NCI-H2029 treated with DMSO at 0.1 percent for 48 hours (cell line): ENCODE measurements at regions not wholly inside any gene's neighbourhood (a gene's known extent, or its start where the extent isn't known, plus 50 kb on each side); places are given as distances from the start of the nearest gene placed in this dataset.
"Not testable (repeated sequence)": the region's sequence is repeated elsewhere in the genome, so short reads cannot be mapped to it uniquely, and the experiment has no call there.

Source experiments
- DNase-seq: peaks from one replicate; lab custom pipeline; 2025; lab: John Stamatoyannopoulos, UW

- DNase-seq = no peak
Observed at GRCh38 chr20:48530957-48531356, 296.8 kb downstream of the PREX1 start.

DNA sequence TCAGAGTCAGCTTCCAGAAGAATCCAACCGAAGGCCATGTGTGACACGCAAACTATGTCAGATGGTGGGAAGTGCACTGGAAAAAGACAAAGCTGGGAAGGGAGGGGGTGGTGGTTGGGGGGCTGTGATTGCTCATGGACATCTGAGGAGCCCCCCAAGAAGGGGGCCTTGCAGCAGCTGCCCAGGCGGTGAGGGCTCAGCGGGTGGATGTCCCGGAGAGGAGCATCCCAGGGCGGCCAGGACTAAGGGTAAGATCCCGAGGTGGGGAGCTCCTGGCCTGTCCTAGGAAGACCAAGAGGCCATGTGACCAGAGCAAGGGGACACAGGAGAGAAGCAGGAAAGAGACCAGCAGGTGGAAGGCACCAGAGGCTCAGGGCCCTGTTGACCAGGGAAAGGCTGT, 299.5 kb downstream of the PREX1 start:
- no peak for DNase-seq

- DNase-seq = no peak
Observed at GRCh38 chr20:48527771-48528170, 300.0 kb downstream of the PREX1 start.

DNA sequence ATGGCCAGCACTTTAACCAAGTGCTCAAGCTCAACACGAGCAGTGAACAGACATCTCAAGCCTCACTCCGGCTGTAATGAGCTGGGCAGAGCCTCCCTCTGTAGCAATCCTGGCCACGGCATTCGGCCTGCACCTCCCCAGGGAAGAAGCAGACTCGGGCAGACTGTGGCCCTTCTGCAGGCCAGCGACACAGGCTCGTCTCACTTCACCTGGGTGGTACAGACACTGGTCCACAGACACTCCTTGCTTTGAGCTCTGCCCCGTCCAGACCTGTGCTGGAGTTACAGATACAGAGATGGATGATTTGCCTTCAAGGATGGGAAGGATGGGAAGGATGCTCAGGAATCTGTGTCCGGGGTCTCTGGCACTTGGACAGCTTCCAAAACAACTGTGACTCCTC, 300.9 kb downstream of the PREX1 start:
- DNase-seq = no peak

- DNase-seq = no peak
Observed at GRCh38 chr20:48525400-48525799, 302.4 kb downstream of the PREX1 start.

GRCh38 chr20:48524582-48524981, 303.2 kb downstream of the PREX1 start:
- DNase-seq = no peak

GRCh38 chr20:48523191-48523995, 304.4 kb downstream of the PREX1 start:
- DNase-seq = no peak

DNA sequence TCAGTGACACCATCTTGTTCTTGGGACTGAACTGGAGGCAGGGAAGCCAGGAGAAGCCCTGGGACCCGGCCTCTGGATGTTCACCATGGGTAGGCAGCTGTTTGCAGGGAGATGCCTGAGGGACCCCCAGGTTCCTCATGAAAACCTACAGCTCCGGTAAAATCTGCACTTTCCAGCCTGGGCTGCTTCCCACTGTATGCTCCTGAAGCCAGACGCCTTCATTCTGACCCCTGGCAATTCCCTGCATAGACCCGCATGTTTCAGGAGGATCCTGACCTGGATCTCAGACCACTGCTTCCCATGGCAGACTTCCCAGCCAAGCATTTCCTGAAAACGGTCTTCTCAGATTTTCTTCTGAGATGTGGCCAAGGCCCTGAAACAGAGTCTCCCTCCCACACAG, 306.7 kb downstream of the PREX1 start:
- DNase-seq = no peak

- DNase-seq = not testable (repeated sequence)
Observed at GRCh38 chr20:48516196-48516595, 311.6 kb downstream of the PREX1 start.

GRCh38 chr20:48514577-48514976, 313.2 kb downstream of the PREX1 start:
- DNase-seq = not testable (repeated sequence)

DNA sequence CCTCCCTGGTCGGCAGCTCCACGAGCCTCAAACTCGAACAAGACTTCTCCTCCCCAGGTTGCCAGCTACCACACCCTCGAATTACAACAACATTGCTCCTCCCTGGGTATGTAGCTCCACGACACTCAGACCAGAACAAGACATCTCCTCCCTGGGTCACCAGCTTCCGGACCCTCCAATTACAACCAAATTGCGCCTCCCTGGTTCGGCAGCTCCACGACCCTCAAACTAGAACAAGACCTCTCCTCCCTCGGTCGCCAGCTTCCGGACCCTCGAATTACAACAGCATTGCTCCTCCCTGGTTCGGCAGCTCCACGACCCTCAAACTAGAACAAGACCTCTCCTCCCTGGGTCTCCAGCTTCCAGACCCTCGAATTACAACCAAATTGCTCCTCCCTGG, 315.3 kb downstream of the PREX1 start:
- not testable (repeated sequence) for DNase-seq

DNA sequence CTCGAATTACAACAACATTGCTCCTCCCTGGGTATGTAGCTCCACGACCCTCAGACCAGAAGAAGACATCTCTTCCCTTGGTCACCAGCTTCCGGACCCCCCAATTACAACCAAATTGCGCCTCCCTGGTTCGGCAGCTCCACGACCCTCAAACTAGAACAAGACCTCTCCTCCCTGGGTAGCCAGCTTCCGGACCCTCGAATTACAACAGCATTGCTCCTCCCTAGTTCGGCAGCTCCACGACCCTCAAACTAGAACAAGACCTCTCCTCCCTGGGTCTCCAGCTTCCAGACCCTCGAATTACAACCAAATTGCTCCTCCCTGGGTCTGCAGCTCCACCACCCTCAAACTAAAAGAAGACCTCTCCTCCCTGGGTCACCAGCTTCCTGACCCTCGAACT, 322.7 kb downstream of the PREX1 start:
- DNase-seq = not testable (repeated sequence)

- no peak for DNase-seq
Observed at GRCh38 chr20:48503166-48503815, 324.5 kb downstream of the PREX1 start.

- DNase-seq = no peak
Observed at GRCh38 chr20:48502758-48503157, 325.0 kb downstream of the PREX1 start.

DNA sequence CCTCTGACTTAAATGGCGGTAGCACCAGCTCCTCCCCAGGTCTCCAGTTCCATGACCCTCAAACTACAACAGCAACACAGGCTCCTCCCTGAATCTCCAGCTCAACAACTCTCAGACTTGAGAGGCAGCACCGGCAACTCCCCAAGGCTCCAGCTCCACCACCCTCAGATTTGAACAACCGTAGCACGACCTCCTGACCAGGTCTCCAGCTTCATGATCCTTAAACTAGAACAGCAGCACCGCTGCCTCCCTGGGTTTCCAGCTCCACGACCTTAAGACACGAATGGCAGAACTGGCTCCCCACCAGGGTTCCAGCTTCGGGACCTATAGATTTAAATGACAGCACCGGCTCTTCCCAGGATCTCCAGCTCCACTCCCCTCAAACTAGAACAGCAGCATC, 325.8 kb downstream of the PREX1 start:
- no peak for DNase-seq

- DNase-seq = not testable (repeated sequence)
Observed at GRCh38 chr20:48500900-48501299, 326.9 kb downstream of the PREX1 start.

DNA sequence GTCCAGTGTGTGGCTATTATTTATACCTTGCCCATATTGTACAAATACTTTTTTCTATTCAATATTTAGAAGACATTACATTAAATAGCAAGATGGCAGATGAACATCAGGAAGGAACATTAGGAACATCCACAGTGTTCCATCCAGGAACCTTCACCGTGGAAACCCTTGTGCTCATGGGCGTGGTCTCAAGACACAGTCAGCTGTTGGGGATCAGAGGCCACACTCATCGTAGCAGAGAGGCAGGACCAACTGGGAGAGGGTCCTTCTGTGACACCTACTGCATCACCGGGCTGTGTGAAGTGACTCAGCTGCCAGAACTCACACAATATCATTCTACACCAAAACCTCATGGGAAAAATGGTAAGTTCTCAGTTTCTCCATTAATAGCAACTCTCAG, 328.9 kb downstream of the PREX1 start:
- not testable (repeated sequence) for DNase-seq

DNA sequence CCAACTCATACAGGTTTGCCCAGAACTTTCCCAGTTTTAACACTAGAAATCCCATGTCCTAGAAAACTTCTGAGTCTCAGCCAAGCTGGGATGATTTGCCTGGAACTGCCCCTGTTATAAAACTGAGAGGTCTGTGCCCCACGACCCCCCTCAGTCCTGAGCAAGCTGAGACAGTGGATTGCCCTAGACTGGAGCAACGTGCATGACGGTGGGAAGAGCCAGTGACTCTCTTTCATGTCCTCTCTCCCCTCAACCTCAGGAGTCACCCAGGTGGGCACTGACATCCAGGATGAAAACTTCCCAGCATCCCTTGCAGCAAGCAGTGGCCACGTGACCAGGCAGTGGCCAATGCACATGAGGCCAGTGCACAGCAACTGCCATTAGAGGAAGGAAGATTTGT, 329.7 kb downstream of the PREX1 start:
- DNase-seq = not testable (repeated sequence)

- no peak for DNase-seq
Observed at GRCh38 chr20:48493966-48494365, 333.8 kb downstream of the PREX1 start.

- not testable (repeated sequence) for DNase-seq
Observed at GRCh38 chr20:48493331-48493730, 334.5 kb downstream of the PREX1 start.

- DNase-seq = no peak
Observed at GRCh38 chr20:48492715-48493070, 335.1 kb downstream of the PREX1 start.

- DNase-seq = no peak
Observed at GRCh38 chr20:48492015-48492714, 335.6 kb downstream of the PREX1 start.
